GM23248 (cell line): ENCODE measurements at regions not wholly inside any gene's neighbourhood (a gene's known extent, or its start where the extent isn't known, plus 50 kb on each side); places are given as distances from the start of the nearest gene placed in this dataset.
A peak's percentile ranks its signal among the peaks of the same experiment; 100 is the strongest.

ENCODE experiments used
- DNase-seq: peaks from one replicate; pipeline ENCODE4 v3.0.0-alpha.2; 2015
- H2AFZ ChIP-seq: fragments of 200-600 bp; sonication (generic); 2 replicates; pipeline ENCODE4 v1.6.1; 2016; ENCODE audit warnings: antibody characterized with exemption
- H3F3A ChIP-seq: fragments of 200-600 bp; sonication (generic); 2 replicates; pipeline ENCODE4 v1.6.1; 2016; ENCODE audit warnings: mild to moderate bottlenecking, antibody characterized with exemption, mixed run types; ENCODE audit not compliant: insufficient read depth
- H3K27ac ChIP-seq: fragments of 200-600 bp; sonication (generic); 2 replicates; pipeline ENCODE4 v1.5.1; 2016; ENCODE audit warnings: mild to moderate bottlenecking
- H3K27me3 ChIP-seq: fragments of 200-600 bp; sonication (generic); replicated peaks from 2 replicates; pipeline ENCODE4 v1.6.1; 2016; ENCODE audit warnings: mild to moderate bottlenecking; ENCODE audit not compliant: insufficient read depth
- H3K36me3 ChIP-seq: fragments of 200-600 bp; sonication (generic); 2 replicates; pipeline ENCODE4 v1.6.1; 2016; ENCODE audit warnings: low read depth, mild to moderate bottlenecking
- H3K4me1 ChIP-seq: fragments of 200-600 bp; sonication (generic); 2 replicates; pipeline ENCODE4 v1.6.1; 2016; ENCODE audit warnings: mild to moderate bottlenecking; ENCODE audit not compliant: insufficient read depth
- H3K4me2 ChIP-seq: fragments of 200-600 bp; sonication (generic); one replicate; pipeline ENCODE4 v1.6.1; 2016; ENCODE audit warnings: mild to moderate bottlenecking; ENCODE audit not compliant: unreplicated experiment
- H3K4me3 ChIP-seq: fragments of 200-600 bp; sonication (generic); 2 replicates; pipeline ENCODE4 v1.5.1; 2016; ENCODE audit warnings: mild to moderate bottlenecking
- H3K79me2 ChIP-seq: fragments of 200-600 bp; sonication (generic); 2 replicates; pipeline ENCODE4 v1.6.1; 2016; ENCODE audit warnings: mild to moderate bottlenecking; ENCODE audit not compliant: insufficient read depth
- H3K9ac ChIP-seq: fragments of 200-600 bp; sonication (generic); 2 replicates; pipeline ENCODE4 v1.6.1; 2016; ENCODE audit warnings: mild to moderate bottlenecking
- H3K9me2 ChIP-seq: fragments of 200-600 bp; sonication (generic); 2 replicates; pipeline ENCODE4 v1.6.1; 2016; ENCODE audit warnings: mixed run types, mild to moderate bottlenecking, moderate library complexity; ENCODE audit not compliant: insufficient read depth
- H3K9me3 ChIP-seq: fragments of 200-600 bp; sonication (generic); one replicate; pipeline ENCODE4 v1.6.1; 2017; ENCODE audit warnings: low read depth
- H4K20me1 ChIP-seq: fragments of 200-600 bp; sonication (generic); 2 replicates; pipeline ENCODE4 v1.6.0; 2016; ENCODE audit not compliant: insufficient read depth
- EZH2 ChIP-seq: fragments of 200-600 bp; sonication (generic); IDR thresholded peaks from 2 replicates; pipeline ENCODE4 v1.6.1; 2018; ENCODE audit warnings: antibody characterized with exemption, mild to moderate bottlenecking; ENCODE audit not compliant: insufficient read depth, poor library complexity, severe bottlenecking
- EZH2phosphoT487 ChIP-seq: fragments of 200-600 bp; sonication (generic); IDR thresholded peaks from 2 replicates; pipeline ENCODE4 v1.6.1; 2018; ENCODE audit warnings: antibody characterized with exemption, moderate library complexity, mild to moderate bottlenecking, low read depth; ENCODE audit not compliant: insufficient read depth
- WGBS, 2 experiments: methylation state at CpG; one replicate each; pipeline ENCODE4 v1.1.6; 2015 to 2017; ENCODE audit warnings: low lambda C conversion rate in 2 of 2, low coverage in 1 of 2; ENCODE audit errors: missing lambda C conversion rate in 2 of 2; 5-methylcytosine and 5-hydroxymethylcytosine counted together
- in situ Hi-C: fragments of 300-500 bp; cut with MboI; formaldehyde crosslinking; loops from 2 replicates; pipeline ENCODE4 v1.15.0; 2020

DNA sequence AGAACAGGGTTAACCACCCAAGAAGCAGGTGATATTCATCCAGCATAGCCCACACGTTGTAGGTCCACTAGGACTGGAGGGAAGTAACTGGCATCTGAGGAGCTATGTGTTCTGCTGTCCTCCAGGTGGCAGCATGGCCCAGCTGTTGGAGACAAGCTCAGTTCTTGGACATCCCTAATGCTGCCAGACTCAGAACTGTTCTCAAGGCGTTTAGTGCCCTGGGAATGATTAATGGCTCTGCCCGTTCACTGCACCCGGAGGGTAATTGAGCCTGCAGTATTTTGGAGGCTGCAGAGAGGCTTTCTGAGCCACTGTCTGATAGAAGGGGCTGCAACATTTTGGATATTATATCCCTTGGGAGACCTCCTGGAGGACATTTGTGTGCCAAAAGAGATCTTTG lies 521.3 kb upstream of the SEMA6D start:
- Histone ChIP-seq H3K9me2 (no peaks in the 10 kb centered on the region), H3K4me3 (no peak overlapping the region), H3K27me3 (0 out of 2 replicates have a peak, but pooled peaks cover 3% of the 10 kb centered on the region), H3K9me3 (no peaks in the 10 kb centered on the region), H3K27ac (no peak overlapping the region), H3K4me1 (no peaks in the 10 kb centered on the region), H2AFZ (no peak overlapping the region), H3K79me2 (no peaks in the 10 kb centered on the region), H3K4me2 (no peak overlapping the region), H3F3A (no peaks in the 10 kb centered on the region), H3K36me3 (no peaks in the 10 kb centered on the region), H3K9ac (no peak overlapping the region), H4K20me1 (no peaks in the 10 kb centered on the region)
- WGBS, 2 experiments = 2% methylated on average over 4 of the region's 4 CpGs
- TF ChIP-seq EZH2phosphoT487 (no peak), EZH2 (no peak)
- DNase-seq = peak; percentile 88
- in situ Hi-C loops = loop anchor here (10.0 to 25.0 kb wide), 2 partner anchors 779 to 1066 kb away; no protein-coding TSS in a partner anchor

DNA sequence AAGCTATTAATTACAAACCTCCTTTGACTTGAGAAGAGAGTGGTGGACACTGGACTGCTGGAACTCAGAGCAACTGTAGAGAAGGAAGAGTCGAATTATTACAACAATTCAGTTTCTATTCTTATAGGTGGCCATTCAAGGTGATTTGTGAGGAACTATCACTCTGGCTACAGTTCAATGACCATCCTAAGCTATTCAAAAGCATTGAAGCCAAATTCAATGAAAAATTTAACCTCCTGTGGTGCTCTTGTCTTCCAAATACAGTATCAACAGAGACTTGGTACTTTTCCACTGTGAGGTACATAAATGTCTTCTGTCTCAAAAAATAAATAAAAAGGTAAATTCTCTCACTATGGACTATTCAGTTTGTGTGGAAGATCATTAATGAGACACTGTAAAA lies 513.3 kb upstream of the SEMA6D start:
- DNase-seq = no peak
- in situ Hi-C loops = no loop called here
- Histone ChIP-seq H3K27ac (no peak overlapping the region), H3K79me2 (no peaks in the 10 kb centered on the region), H3K9me3 (no peaks in the 10 kb centered on the region), H3K4me2 (no peak overlapping the region), H3F3A (no peaks in the 10 kb centered on the region), H2AFZ (no peak overlapping the region), H3K27me3 (peaks cover 3% of the 10 kb centered on the region; the same call in 1 of the 2 replicates), H3K4me3 (no peak overlapping the region), H3K9ac (no peak overlapping the region), H4K20me1 (no peaks in the 10 kb centered on the region), H3K9me2 (no peaks in the 10 kb centered on the region), H3K36me3 (no peaks in the 10 kb centered on the region), H3K4me1 (no peaks in the 10 kb centered on the region)
- WGBS, 2 experiments = 12 to 23% methylated on average over 1 of the region's 1 CpG
- TF ChIP-seq EZH2phosphoT487 = no peak
- TF ChIP-seq EZH2 = no peak

GRCh38 chr15:47206358-47206978 lies 510.8 kb upstream of the SEMA6D start:
- Histone ChIP-seq H2AFZ (no peak overlapping the region), H3K9me3 (no peaks in the 10 kb centered on the region), H3K9ac (no peak overlapping the region), H3K27me3 (no peaks in the 10 kb centered on the region; the same call in 1 of the 2 replicates), H3K4me1 (no peaks in the 10 kb centered on the region), H4K20me1 (no peaks in the 10 kb centered on the region), H3F3A (no peaks in the 10 kb centered on the region), H3K79me2 (no peaks in the 10 kb centered on the region), H3K4me2 (no peak overlapping the region), H3K9me2 (no peaks in the 10 kb centered on the region), H3K36me3 (no peaks in the 10 kb centered on the region), H3K4me3 (no peak overlapping the region), H3K27ac (no peak overlapping the region)
- TF ChIP-seq EZH2 (no peak), EZH2phosphoT487 (no peak)
- WGBS, 2 experiments = 33 to 37% methylated on average over 7 of the region's 7 CpGs
- no peak for DNase-seq
- in situ Hi-C loops = no loop called here

GRCh38 chr15:47209591-47209990 lies 507.7 kb upstream of the SEMA6D start:
- H3K36me3 ChIP-seq = no peaks in the 10 kb centered on the region
- no peak overlapping the region for H3K4me3 ChIP-seq
- H3K4me2 ChIP-seq = no peak overlapping the region
- H3K27me3 ChIP-seq = no peaks in the 10 kb centered on the region; the same call in 1 of the 2 replicates
- in situ Hi-C loops = no loop called here
- no peaks in the 10 kb centered on the region for H3K79me2 ChIP-seq
- no peaks in the 10 kb centered on the region for H3K9me3 ChIP-seq
- H4K20me1 ChIP-seq = no peaks in the 10 kb centered on the region
- no peak overlapping the region for H3K27ac ChIP-seq
- no peak overlapping the region for H2AFZ ChIP-seq
- H3K9ac ChIP-seq = no peak overlapping the region
- no peaks in the 10 kb centered on the region for H3F3A ChIP-seq
- H3K9me2 ChIP-seq = no peaks in the 10 kb centered on the region
- 59 to 68% methylated on average over 3 of the region's 3 CpGs for WGBS, 2 experiments
- no peak for DNase-seq
- no peaks in the 10 kb centered on the region for H3K4me1 ChIP-seq
- TF ChIP-seq EZH2 (no peak), EZH2phosphoT487 (no peak)
